Activated CD8-positive, alpha-beta T cell treated with anti-CD3 and anti-CD28 coated beads, Interleukin-2, amount 10 ng/mL, durations not matched to agents 7 days and 5 days (primary cell): ENCODE measurements at regions not wholly inside any gene's neighbourhood (a gene's known extent, or its start where the extent isn't known, plus 50 kb on each side); places are given as distances from the start of the nearest gene placed in this dataset.
"Not testable (repeated sequence)": the region's sequence is repeated elsewhere in the genome, so short reads cannot be mapped to it uniquely, and the experiment has no call there.

Source experiments
- ATAC-seq: fragments of 150-1000 bp; cut with Tn5 transposase; one replicate; pipeline ENCODE4 v1.10.0; 2021; ENCODE audit warnings: moderate library complexity
- CTCF ChIA-PET: fragments of 350-600 bp; sonication (Branson Sonifier 250); formaldehyde crosslinking; loops from one replicate; lab custom pipeline; 2021; ENCODE audit warnings: antibody characterized with exemption; lab: Charles Lee
- POLR2A ChIA-PET: fragments of 350-600 bp; sonication (Branson Sonifier 250); formaldehyde crosslinking; loops from one replicate; lab custom pipeline; 2021; ENCODE audit warnings: antibody characterized with exemption; lab: Charles Lee
- DNase-seq: peaks from one replicate; pipeline ENCODE4 v3.0.0-alpha.2; 2020
- H3K27ac Mint-ChIP-seq: one replicate; pipeline ENCODE4 v1.8.0; 2021; ENCODE audit warnings: mild to moderate bottlenecking, mixed read lengths
- H3K27me3 Mint-ChIP-seq: one replicate; pipeline ENCODE4 v1.8.0; 2021; ENCODE audit warnings: low read depth, mixed read lengths
- H3K36me3 Mint-ChIP-seq: one replicate; pipeline ENCODE4 v1.8.0; 2021; ENCODE audit warnings: low read depth, mixed read lengths
- H3K4me1 Mint-ChIP-seq: one replicate; pipeline ENCODE4 v1.8.0; 2021; ENCODE audit warnings: low read depth, mixed read lengths
- H3K4me3 Mint-ChIP-seq: one replicate; pipeline ENCODE4 v1.8.0; 2021; ENCODE audit warnings: mild to moderate bottlenecking, mixed read lengths
- H3K9me3 Mint-ChIP-seq: one replicate; pipeline ENCODE4 v1.8.0; 2022; ENCODE audit warnings: mixed read lengths; ENCODE audit not compliant: insufficient read depth

DNA sequence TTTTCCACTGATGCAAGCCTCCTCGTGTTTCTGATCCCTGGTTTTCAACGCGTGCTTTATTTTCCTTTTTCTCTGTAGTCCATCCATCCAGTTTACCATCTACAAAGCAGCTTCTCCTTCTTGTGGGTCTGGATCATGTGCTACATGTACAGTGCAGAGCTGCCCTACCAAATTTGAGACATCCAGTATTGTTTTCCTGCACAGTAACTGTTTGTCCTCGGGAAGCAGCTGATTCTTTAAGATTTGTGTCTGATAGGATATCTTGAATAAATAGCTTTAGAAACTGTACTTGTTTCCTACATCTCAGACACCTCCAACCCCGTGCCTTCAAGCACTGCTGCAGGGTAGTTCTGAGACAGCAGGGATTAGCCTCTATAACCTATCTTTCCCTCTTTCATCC, 368.1 kb upstream of the FAR2 start:
- DNase-seq (no peak), ATAC-seq (no peak)
- Mint-ChIP-seq H3K9me3 (no peaks in the 10 kb centered on the region), H3K27ac (no peak overlapping the region), H3K4me1 (no peaks in the 10 kb centered on the region), H3K4me3 (no peak overlapping the region), H3K27me3 (no peaks in the 10 kb centered on the region), H3K36me3 (no peaks in the 10 kb centered on the region)
- ChIA-PET POLR2A (no interaction called here), CTCF (no interaction called here)

DNA sequence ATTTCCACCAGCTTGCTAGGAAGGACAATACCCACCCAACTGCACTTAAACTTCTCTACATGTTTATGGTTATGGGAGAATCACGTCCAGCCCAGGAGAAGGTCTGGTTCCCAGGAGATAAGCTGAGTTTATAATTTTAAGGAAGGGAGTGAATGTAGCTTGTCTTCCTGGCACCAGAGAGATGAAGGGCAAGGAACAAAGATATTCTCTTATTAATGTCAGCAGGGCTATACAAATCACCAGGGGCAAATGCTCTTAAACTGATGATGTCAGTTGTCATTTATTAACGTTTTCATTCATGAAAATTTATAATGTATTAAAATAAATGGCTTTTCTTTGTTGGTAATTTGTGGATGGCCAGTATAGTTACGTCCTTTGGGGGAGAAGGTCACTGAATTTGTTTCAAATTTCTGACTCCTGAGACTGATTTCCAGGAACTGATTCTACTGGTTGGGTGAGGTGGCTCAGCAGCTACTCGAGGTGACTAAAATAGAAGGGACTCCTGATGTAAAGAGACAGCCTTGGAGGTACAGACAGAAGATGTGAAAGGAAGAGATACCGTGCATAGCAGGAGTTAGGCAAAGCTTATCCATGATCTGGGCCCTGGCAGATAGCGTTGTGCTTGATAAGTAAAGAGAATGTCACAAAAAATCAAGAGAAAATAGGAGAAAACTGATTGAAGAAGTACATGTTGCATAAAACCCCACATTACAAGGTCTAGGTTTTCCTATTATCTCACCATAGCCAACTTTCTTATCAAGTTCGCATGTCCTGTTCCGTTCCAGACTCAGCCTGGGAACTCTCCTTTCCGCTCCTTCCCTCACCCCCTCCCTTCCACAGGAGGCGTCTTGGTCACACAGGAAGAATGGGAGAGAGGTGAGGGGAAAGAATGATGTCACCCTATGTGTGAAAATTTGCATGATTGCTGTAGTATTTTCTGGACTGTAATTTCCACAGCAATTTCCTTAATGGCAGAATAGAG, 367.1 kb upstream of the FAR2 start:
- Mint-ChIP-seq H3K27me3 (no peaks in the 10 kb centered on the region), H3K4me3 (no peak overlapping the region), H3K36me3 (no peaks in the 10 kb centered on the region), H3K27ac (no peak overlapping the region), H3K4me1 (no peaks in the 10 kb centered on the region), H3K9me3 (no peaks in the 10 kb centered on the region)
- DNase-seq (no peak), ATAC-seq (no peak)
- ChIA-PET CTCF (no interaction called here), POLR2A (no interaction called here)

- ChIA-PET POLR2A (no interaction called here), CTCF (no interaction called here)
- Mint-ChIP-seq H3K36me3 (no peaks in the 10 kb centered on the region), H3K27me3 (no peaks in the 10 kb centered on the region), H3K27ac (no peak overlapping the region), H3K4me3 (no peak overlapping the region), H3K9me3 (no peaks in the 10 kb centered on the region), H3K4me1 (no peaks in the 10 kb centered on the region)
- DNase-seq (no peak), ATAC-seq (no peak)
Observed at GRCh38 chr12:28782812-28783211, 366.3 kb upstream of the FAR2 start.

- H3K4me3 Mint-ChIP-seq, result no peak overlapping the region
- CTCF ChIA-PET, result no interaction called here
- H3K36me3 Mint-ChIP-seq, result no peaks in the 10 kb centered on the region
- POLR2A ChIA-PET, result no interaction called here
- H3K9me3 Mint-ChIP-seq, result no peaks in the 10 kb centered on the region
- DNase-seq, result no peak
- no peak overlapping the region for H3K27ac Mint-ChIP-seq
- no peaks in the 10 kb centered on the region for H3K4me1 Mint-ChIP-seq
- no peaks in the 10 kb centered on the region for H3K27me3 Mint-ChIP-seq
- ATAC-seq, result no peak
Observed at GRCh38 chr12:28787151-28787550, 361.9 kb upstream of the FAR2 start.

DNA sequence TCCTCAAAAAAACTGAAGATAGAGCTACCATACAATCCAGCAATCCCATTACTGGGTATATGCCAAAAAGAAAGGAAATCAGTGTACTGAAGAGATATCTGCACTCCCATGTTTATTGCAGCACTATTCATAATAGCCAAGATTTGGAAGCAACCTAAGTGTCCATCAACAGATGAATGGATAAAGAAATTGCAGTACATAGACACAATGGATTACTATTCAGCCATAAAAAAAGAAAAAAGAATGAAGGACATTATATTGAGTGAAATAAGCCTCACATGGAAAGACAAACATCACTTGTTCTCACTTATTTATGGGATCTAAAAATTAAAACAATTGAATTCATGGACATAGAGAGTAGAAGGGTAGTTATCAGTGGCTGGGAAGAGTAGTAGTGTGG, 360.8 kb upstream of the FAR2 start:
- DNase-seq, H3K27me3 Mint-ChIP-seq, H3K4me3 Mint-ChIP-seq, POLR2A ChIA-PET, ATAC-seq, H3K27ac Mint-ChIP-seq, H3K36me3 Mint-ChIP-seq, H3K4me1 Mint-ChIP-seq, CTCF ChIA-PET, H3K9me3 Mint-ChIP-seq: not testable (repeated sequence)

DNA sequence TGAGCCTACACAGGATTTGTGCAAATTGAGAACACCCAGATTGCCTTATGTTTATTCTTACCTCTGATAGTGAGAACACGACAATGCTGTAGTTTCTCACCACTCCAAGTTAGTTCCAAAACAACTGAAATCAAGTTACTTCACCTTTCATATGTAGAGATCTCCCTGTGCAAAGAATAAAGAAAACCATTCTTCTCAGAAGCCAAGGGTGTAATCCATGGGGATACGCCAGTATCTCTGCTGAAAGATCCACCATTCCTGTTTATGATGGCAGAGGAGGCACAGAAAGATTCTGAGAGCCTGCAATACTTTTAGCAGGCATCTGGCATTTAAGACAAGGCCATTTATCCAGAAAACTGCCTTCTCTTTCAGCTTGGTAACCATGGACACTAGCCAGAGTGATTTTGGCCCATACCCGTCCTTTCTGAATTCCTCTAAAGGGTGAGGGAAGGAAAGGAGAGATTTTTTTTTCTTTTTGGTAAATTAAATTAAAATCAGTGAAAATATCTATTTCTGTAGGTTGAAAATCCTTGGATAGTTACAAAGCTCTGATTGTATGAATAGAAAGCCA, 355.4 kb upstream of the FAR2 start:
- H3K36me3 Mint-ChIP-seq, result no peaks in the 10 kb centered on the region
- no peak for ATAC-seq
- no peaks in the 10 kb centered on the region for H3K9me3 Mint-ChIP-seq
- no peak overlapping the region for H3K27ac Mint-ChIP-seq
- H3K4me3 Mint-ChIP-seq, result no peak overlapping the region
- ChIA-PET POLR2A (no interaction called here), CTCF (no interaction called here)
- no peaks in the 10 kb centered on the region for H3K27me3 Mint-ChIP-seq
- DNase-seq, result no peak
- no peaks in the 10 kb centered on the region for H3K4me1 Mint-ChIP-seq

DNA sequence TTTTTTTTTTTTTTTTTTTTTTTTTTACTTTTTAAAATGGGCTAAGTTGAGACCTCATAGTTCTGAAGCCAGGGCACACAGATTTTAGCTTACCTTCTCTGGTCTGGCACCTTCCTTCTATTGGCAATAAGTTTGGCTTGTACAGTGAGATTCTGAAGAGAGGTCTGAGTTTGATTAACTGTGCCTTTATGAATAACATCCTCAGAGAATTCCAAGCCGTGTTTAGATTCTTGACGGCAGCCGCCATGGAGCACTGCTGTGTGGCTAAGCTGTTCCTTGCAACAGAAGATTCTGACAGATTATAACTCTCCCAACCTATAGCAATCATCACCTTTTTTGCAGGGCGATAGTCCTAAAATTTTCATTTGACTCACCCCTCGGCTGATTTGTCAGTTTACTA, 354.9 kb upstream of the FAR2 start:
- Mint-ChIP-seq H3K36me3 (no peaks in the 10 kb centered on the region), H3K4me3 (no peak overlapping the region), H3K4me1 (no peaks in the 10 kb centered on the region), H3K27me3 (no peaks in the 10 kb centered on the region), H3K27ac (no peak overlapping the region), H3K9me3 (no peaks in the 10 kb centered on the region)
- ATAC-seq, result no peak
- no peak for DNase-seq
- ChIA-PET CTCF (interaction anchor here (0.5 kb wide), 1 partner anchor 563 kb away, joined by 3 read pairs; no protein-coding TSS in a partner anchor), POLR2A (no interaction called here)

- ChIA-PET POLR2A (no interaction called here), CTCF (interaction anchor here (0.5 kb wide), 1 partner anchor 564 kb away, joined by 3 read pairs; no protein-coding TSS in a partner anchor)
- Mint-ChIP-seq H3K4me1 (no peaks in the 10 kb centered on the region), H3K4me3 (no peak overlapping the region), H3K27me3 (no peaks in the 10 kb centered on the region), H3K27ac (no peak overlapping the region), H3K36me3 (no peaks in the 10 kb centered on the region), H3K9me3 (no peaks in the 10 kb centered on the region)
- DNase-seq (no peak), ATAC-seq (no peak)
Observed at GRCh38 chr12:28794786-28795185, 354.3 kb upstream of the FAR2 start.

GRCh38 chr12:28795311-28795710, 353.8 kb upstream of the FAR2 start:
- ATAC-seq, result no peak
- H3K27me3 Mint-ChIP-seq, result no peaks in the 10 kb centered on the region
- H3K4me1 Mint-ChIP-seq, result no peaks in the 10 kb centered on the region
- DNase-seq, result no peak
- H3K36me3 Mint-ChIP-seq, result no peaks in the 10 kb centered on the region
- H3K9me3 Mint-ChIP-seq, result no peaks in the 10 kb centered on the region
- CTCF ChIA-PET, result no interaction called here
- no peak overlapping the region for H3K27ac Mint-ChIP-seq
- no peak overlapping the region for H3K4me3 Mint-ChIP-seq
- POLR2A ChIA-PET, result no interaction called here

DNA sequence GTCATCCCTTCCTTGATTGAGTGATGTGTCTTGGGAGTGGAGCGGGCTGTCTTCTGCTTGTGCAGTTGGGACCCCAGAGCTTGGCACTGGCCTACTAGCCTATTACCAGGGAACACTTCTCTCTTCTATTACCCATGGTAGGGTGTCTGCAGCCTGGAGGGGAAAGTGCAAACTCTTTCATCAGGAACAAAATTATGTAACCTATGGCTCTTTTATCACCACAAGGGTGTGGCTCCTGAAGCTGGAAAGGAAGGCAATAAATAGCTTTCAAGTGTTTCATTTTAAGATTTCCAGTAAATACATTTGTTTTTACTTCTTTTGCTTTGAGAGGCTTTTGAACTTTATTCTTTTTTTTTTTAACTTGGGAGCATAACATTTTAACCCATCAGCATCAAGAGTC, 349.7 kb upstream of the FAR2 start:
- ChIA-PET POLR2A (interaction anchor here (0.6 kb wide), 1 partner anchor 498 kb away, joined by 3 read pairs; no protein-coding TSS in a partner anchor), CTCF (no interaction called here)
- no peak for ATAC-seq
- Mint-ChIP-seq H3K27ac (no peak overlapping the region), H3K27me3 (no peaks in the 10 kb centered on the region), H3K36me3 (no peaks in the 10 kb centered on the region), H3K4me3 (no peak overlapping the region), H3K4me1 (no peaks in the 10 kb centered on the region), H3K9me3 (no peaks in the 10 kb centered on the region)
- DNase-seq, result no peak

DNA sequence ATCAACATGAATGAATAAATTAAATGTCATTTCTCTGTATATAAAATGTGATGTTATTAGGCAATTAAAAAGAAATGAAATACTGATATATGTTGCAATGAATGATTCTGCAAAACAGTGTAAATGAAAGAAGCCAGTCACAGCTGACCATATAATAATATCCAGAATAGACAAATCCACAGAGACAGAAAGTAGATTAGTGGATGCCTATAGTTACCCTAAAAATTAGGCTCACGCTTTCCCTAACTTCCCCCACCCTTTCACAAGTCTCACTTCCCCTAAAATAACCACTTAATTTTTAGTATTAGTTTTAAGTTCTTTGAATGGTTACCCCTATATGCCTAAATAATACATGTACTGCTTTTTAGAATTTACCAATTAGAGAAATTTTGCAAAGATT, 348.9 kb upstream of the FAR2 start:
- no peak overlapping the region for H3K4me3 Mint-ChIP-seq
- DNase-seq (no peak), ATAC-seq (no peak)
- CTCF ChIA-PET, result no interaction called here
- POLR2A ChIA-PET, result no interaction called here
- no peaks in the 10 kb centered on the region for H3K36me3 Mint-ChIP-seq
- H3K9me3 Mint-ChIP-seq, result no peaks in the 10 kb centered on the region
- H3K4me1 Mint-ChIP-seq, result no peaks in the 10 kb centered on the region
- no peaks in the 10 kb centered on the region for H3K27me3 Mint-ChIP-seq
- no peak overlapping the region for H3K27ac Mint-ChIP-seq

DNA sequence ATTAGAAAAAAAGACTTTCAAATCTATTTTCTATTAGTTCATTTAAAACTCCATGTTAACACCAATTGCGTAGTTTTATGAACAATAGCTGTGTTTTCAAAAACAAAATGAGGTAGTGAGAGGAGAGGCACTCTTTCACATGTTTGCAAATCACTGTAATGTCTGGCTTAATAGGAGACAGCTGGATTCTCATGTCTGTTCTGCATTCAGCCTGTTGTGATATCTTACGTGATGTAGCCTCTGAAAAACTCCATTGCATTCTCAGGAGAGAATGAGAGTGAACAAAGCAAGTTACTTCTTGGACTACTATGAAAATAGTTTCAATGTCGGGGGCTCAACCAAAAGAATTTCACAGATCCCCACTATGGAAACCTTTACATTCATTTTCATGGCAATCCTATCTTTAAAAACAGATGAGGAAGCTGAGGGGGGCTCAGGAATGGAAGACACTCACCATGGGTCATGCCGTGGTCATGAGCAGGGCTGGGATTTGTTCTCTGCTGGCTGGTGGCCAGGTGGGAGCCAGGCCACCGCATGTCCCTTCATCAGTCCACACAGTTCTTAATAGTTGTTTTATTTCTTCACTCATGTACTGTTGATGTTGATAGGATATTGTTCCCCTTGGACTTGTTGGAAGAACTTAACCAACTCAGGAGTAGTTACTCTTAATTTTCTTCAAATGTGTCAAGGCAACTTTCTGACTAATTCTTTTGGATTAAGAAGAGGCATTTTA, 346.2 kb upstream of the FAR2 start:
- ChIA-PET CTCF (interaction anchor here (0.9 kb wide), 1 partner anchor 13 kb away, joined by 3 read pairs; no protein-coding TSS in a partner anchor), POLR2A (no interaction called here)
- no peaks in the 10 kb centered on the region for H3K4me1 Mint-ChIP-seq
- H3K9me3 Mint-ChIP-seq, result no peaks in the 10 kb centered on the region
- ATAC-seq, result no peak
- H3K27me3 Mint-ChIP-seq, result no peaks in the 10 kb centered on the region
- DNase-seq, result no peak
- H3K27ac Mint-ChIP-seq, result no peak overlapping the region
- no peaks in the 10 kb centered on the region for H3K36me3 Mint-ChIP-seq
- no peak overlapping the region for H3K4me3 Mint-ChIP-seq
